Uterus (tissue), 3 donors: ENCODE measurements at regions not wholly inside any gene's neighbourhood (a gene's known extent, or its start where the extent isn't known, plus 50 kb on each side); places are given as distances from the start of the nearest gene placed in this dataset.

Experiments used
- DNase-seq, 2 donors: peaks; one replicate each; pipeline ENCODE4 v3.0.0-alpha.2; 2019 to 2020
- H3K27ac ChIP-seq, 2 donors: fragments of 200-600 bp; sonication (generic); 1 replicate in 1 of 2; 2 replicates in 1 of 2; pipeline ENCODE4 v1.5.1; 2016 to 2018
- H3K27me3 ChIP-seq, 2 donors: fragments of 200-600 bp; sonication (generic); one replicate each; pipeline ENCODE4 v1.5.1; 2018 to 2019; ENCODE audit warnings: control low read depth in 1 of 2
- H3K36me3 ChIP-seq, 2 donors: fragments of 200-600 bp; sonication (generic); one replicate each; pipeline ENCODE4 v1.5.1; 2019; ENCODE audit warnings: control low read depth in 1 of 2
- H3K4me1 ChIP-seq, 2 donors: fragments of 200-600 bp; sonication (generic); one replicate each; pipeline ENCODE4 v1.5.1; 2018 to 2019; ENCODE audit warnings: control low read depth in 1 of 2
- H3K4me3 ChIP-seq, 2 donors: fragments of 200-600 bp; sonication (generic); 1 replicate in 1 of 2; 2 replicates in 1 of 2; pipeline ENCODE4 v1.5.1; 2018 to 2019; ENCODE audit warnings: mild to moderate bottlenecking in 1 of 2
- H3K9me3 ChIP-seq, 2 donors: fragments of 200-600 bp; sonication (generic); one replicate each; pipeline ENCODE4 v1.5.1; 2019; ENCODE audit warnings: control low read depth in 1 of 2
- POLR2A ChIP-seq, 2 donors: fragments of 450-650 bp; IDR thresholded peaks; one replicate each; pipeline ENCODE4 v1.6.1; 2016; ENCODE audit warnings: antibody characterized with exemption in 2 of 2, mild to moderate bottlenecking in 1 of 2, moderate library complexity in 1 of 2
- intact Hi-C: fragments of 100-400 bp; cut with DNase I; formaldehyde crosslinking; loops from one replicate; pipeline ENCODE4 v1.15.1; 2023; ENCODE audit warnings: low total_unique reads
- TF ChIP-seq, protein P1 (sequence below), 4 experiments: fragments of 200-600 bp in 2 of 4; fragments of 450-650 bp in 2 of 4; sonication (generic) in 2 of 4; IDR thresholded peaks; one replicate each; pipeline ENCODE4 v1.5.1; 2016 to 2019; ENCODE audit warnings: antibody characterized with exemption in 4 of 4, mild to moderate bottlenecking in 2 of 4, moderate library complexity in 1 of 4
- donor health status: DM: yes; HTN: yes; CAD: no.

GRCh38 chr12:42766026-42766425 is 176.5 kb upstream of the PRICKLE1 start:
- no peak overlapping the region for H3K27ac ChIP-seq
- no peak overlapping the region for H3K4me3 ChIP-seq
- intact Hi-C loops, result no loop called here
- DNase-seq, result no peak
- TF ChIP-seq, protein P1, sequence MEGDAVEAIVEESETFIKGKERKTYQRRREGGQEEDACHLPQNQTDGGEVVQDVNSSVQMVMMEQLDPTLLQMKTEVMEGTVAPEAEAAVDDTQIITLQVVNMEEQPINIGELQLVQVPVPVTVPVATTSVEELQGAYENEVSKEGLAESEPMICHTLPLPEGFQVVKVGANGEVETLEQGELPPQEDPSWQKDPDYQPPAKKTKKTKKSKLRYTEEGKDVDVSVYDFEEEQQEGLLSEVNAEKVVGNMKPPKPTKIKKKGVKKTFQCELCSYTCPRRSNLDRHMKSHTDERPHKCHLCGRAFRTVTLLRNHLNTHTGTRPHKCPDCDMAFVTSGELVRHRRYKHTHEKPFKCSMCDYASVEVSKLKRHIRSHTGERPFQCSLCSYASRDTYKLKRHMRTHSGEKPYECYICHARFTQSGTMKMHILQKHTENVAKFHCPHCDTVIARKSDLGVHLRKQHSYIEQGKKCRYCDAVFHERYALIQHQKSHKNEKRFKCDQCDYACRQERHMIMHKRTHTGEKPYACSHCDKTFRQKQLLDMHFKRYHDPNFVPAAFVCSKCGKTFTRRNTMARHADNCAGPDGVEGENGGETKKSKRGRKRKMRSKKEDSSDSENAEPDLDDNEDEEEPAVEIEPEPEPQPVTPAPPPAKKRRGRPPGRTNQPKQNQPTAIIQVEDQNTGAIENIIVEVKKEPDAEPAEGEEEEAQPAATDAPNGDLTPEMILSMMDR (IDR thresholded peaks at IDR 0.05), result no peak
- TF ChIP-seq POLR2A (IDR thresholded peaks at IDR 0.05), result no peak
- H3K27me3 ChIP-seq, result no peaks in the 10 kb centered on the region
- no peaks in the 10 kb centered on the region for H3K36me3 ChIP-seq
- no peaks in the 10 kb centered on the region for H3K9me3 ChIP-seq
- peaks cover 0 to 15% of the 10 kb centered on the region in 2 donors for H3K4me1 ChIP-seq

- no peak for DNase-seq
- H3K36me3 ChIP-seq, result no peaks in the 10 kb centered on the region
- no peaks in the 10 kb centered on the region for H3K9me3 ChIP-seq
- no peak overlapping the region for H3K27ac ChIP-seq
- intact Hi-C loops, result no loop called here
- peaks cover 0 to 24% of the 10 kb centered on the region in 2 donors for H3K4me1 ChIP-seq
- H3K4me3 ChIP-seq, result no peak overlapping the region
- H3K27me3 ChIP-seq, result no peaks in the 10 kb centered on the region
- TF ChIP-seq, protein P1 (IDR thresholded peaks at IDR 0.05), result no peak
- TF ChIP-seq POLR2A (IDR thresholded peaks at IDR 0.05), result no peak
These were observed 174.1 kb upstream of the PRICKLE1 start for GRCh38 chr12:42763682-42764081.

- TF ChIP-seq, protein P1 (IDR thresholded peaks at IDR 0.05), result no peak
- no peak for TF ChIP-seq POLR2A (IDR thresholded peaks at IDR 0.05)
- DNase-seq, result no peak
- no peaks in the 10 kb centered on the region for H3K27me3 ChIP-seq
- peak overlapping the region in 1 of 2 donors; percentile 37 for H3K27ac ChIP-seq
- H3K9me3 ChIP-seq, result no peaks in the 10 kb centered on the region
- H3K4me1 ChIP-seq, result peaks cover 0 to 24% of the 10 kb centered on the region in 2 donors
- intact Hi-C loops, result no loop called here
- H3K4me3 ChIP-seq, result no peak overlapping the region
- H3K36me3 ChIP-seq, result no peaks in the 10 kb centered on the region
These were observed 172.9 kb upstream of the PRICKLE1 start for GRCh38 chr12:42762395-42762925.

DNA sequence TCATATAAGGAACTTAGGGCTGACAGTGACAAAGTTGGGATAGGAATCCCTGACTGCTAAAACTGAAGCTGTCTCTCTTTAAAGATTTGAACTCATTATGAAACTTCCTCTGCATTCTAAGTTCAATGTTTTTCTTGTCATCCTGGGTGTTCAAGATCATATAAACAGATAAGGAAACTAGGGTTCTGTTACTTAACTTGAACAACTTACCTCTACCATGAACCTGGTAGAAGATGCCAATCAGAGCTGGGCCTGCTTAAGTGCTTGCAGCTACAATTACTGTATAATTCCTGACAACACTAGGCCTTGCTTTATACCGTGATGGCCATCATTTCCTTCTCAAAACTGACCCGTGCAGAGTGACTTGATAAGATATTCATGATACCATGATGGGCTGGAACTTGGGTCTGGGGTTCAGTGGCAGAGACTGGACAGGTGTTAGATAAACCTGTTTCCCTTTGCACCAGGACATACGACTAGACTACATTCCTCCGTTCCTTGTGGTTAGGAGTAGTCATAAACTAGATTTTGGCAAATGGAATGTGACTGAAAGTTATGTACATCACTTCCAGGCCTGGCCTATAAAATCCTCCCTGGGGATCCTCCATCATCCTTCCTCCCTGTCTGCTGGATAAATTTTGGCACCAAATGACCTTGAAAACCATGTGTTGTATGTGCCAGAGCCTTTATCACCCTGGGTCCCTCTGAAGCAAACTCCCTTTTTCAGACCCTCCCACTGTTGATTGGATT is 172.2 kb upstream of the PRICKLE1 start:
- intact Hi-C loops, result no loop called here
- TF ChIP-seq, protein P1 (IDR thresholded peaks at IDR 0.05), result no peak
- TF ChIP-seq POLR2A (IDR thresholded peaks at IDR 0.05), result no peak
- Histone ChIP-seq H3K27me3 (no peaks in the 10 kb centered on the region), H3K9me3 (no peaks in the 10 kb centered on the region), H3K27ac (peak overlapping the region; percentile 37 to 41), H3K36me3 (no peaks in the 10 kb centered on the region), H3K4me1 (peaks cover 0 to 24% of the 10 kb centered on the region in 2 donors), H3K4me3 (no peak overlapping the region)
- DNase-seq, result no peak

GRCh38 chr12:42761086-42761485 is 171.5 kb upstream of the PRICKLE1 start:
- H3K4me1 ChIP-seq, result peaks cover 0 to 24% of the 10 kb centered on the region in 2 donors
- no peaks in the 10 kb centered on the region for H3K9me3 ChIP-seq
- no peaks in the 10 kb centered on the region for H3K36me3 ChIP-seq
- H3K27ac ChIP-seq, result peak overlapping the region; percentile 37 to 41
- intact Hi-C loops, result no loop called here
- no peak overlapping the region for H3K4me3 ChIP-seq
- TF ChIP-seq, protein P1 (IDR thresholded peaks at IDR 0.05), result no peak
- no peak for TF ChIP-seq POLR2A (IDR thresholded peaks at IDR 0.05)
- H3K27me3 ChIP-seq, result no peaks in the 10 kb centered on the region
- no peak for DNase-seq
